Stimulated activated CD8-positive, alpha-beta memory T cell treated with anti-CD3 and anti-CD28 coated beads, Interleukin-2, amount 100 ng/mL, for 1 hour (primary cell): ENCODE measurements at regions not wholly inside any gene's neighbourhood (a gene's known extent, or its start where the extent isn't known, plus 50 kb on each side); places are given as distances from the start of the nearest gene placed in this dataset.
"Not testable (repeated sequence)": the region's sequence is repeated elsewhere in the genome, so short reads cannot be mapped to it uniquely, and the experiment has no call there.

Experiments
- DNase-seq, 2 donors: peaks; one replicate each; pipeline ENCODE4 v3.0.0-alpha.2; 2020; ENCODE audit warnings: low read depth in 2 of 2

- no peak for DNase-seq
These were observed 310.1 kb upstream of the RASGEF1B start for GRCh38 chr4:81781799-81782198.

- DNase-seq = not testable (repeated sequence)
These were observed 306.0 kb upstream of the RASGEF1B start for GRCh38 chr4:81777718-81778117.

GRCh38 chr4:81776794-81777193, 305.1 kb upstream of the RASGEF1B start:
- no peak for DNase-seq

- DNase-seq = no peak
These were observed 301.9 kb upstream of the RASGEF1B start for GRCh38 chr4:81773557-81773956.

- no peak for DNase-seq
These were observed 300.0 kb upstream of the RASGEF1B start for GRCh38 chr4:81771721-81772120.

- no peak for DNase-seq
These were observed 297.5 kb upstream of the RASGEF1B start for GRCh38 chr4:81769244-81769643.

GRCh38 chr4:81758574-81759264, 287.0 kb upstream of the RASGEF1B start:
- DNase-seq = no peak

- no peak for DNase-seq
These were observed 286.0 kb upstream of the RASGEF1B start for GRCh38 chr4:81757691-81758090.

GRCh38 chr4:81756973-81757372, 285.3 kb upstream of the RASGEF1B start:
- DNase-seq = no peak

GRCh38 chr4:81756042-81756441, 284.3 kb upstream of the RASGEF1B start:
- DNase-seq = no peak

GRCh38 chr4:81754169-81754568, 282.5 kb upstream of the RASGEF1B start:
- DNase-seq = no peak

- DNase-seq = no peak
These were observed 280.0 kb upstream of the RASGEF1B start for GRCh38 chr4:81751531-81752289.

GRCh38 chr4:81747242-81747930, 275.7 kb upstream of the RASGEF1B start:
- no peak for DNase-seq

GRCh38 chr4:81746773-81747172, 275.1 kb upstream of the RASGEF1B start:
- DNase-seq = no peak

GRCh38 chr4:81746071-81746470, 274.4 kb upstream of the RASGEF1B start:
- no peak for DNase-seq

GRCh38 chr4:81745050-81745449, 273.3 kb upstream of the RASGEF1B start:
- no peak for DNase-seq

- DNase-seq = no peak
These were observed 272.2 kb upstream of the RASGEF1B start for GRCh38 chr4:81743731-81744435.

GRCh38 chr4:81740487-81740886, 268.8 kb upstream of the RASGEF1B start:
- DNase-seq = no peak

GRCh38 chr4:81738891-81739290, 267.2 kb upstream of the RASGEF1B start:
- DNase-seq = no peak

GRCh38 chr4:81737865-81738559, 266.3 kb upstream of the RASGEF1B start:
- no peak for DNase-seq

- DNase-seq = no peak
These were observed 264.6 kb upstream of the RASGEF1B start for GRCh38 chr4:81736324-81736723.

- no peak for DNase-seq
These were observed 261.3 kb upstream of the RASGEF1B start for GRCh38 chr4:81732980-81733379.
